ENCODE measurements at regions not wholly inside any gene's neighbourhood (a gene's known extent, or its start where the extent isn't known, plus 50 kb on each side); places are given as distances from the start of the nearest gene placed in this dataset.

DNA sequence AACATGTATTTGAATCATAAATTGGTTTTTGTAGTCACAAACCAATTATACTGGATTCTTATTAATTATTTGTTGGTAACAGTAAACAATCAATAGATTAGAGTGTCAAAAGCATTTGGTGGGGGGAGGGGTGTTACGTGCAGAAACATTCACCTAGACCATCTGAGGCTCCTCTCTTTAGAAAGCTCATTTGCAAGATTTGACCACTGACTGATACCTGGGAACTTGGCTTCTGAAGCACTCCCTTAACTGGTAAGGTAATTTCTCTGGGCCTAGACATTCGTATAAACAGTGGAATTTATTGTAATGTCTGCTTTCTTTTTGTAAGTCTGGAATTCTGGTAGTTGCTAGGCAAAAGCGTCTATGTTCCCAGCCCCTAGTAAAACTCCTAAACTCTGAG is 243.8 kb upstream of the GBE1 start:
- H3K9me3 ChIP-seq (ENCODE audit: control insufficient read depth in 2 of 3, insufficient read depth in 1 of 3, low read length in 3 of 3): no peaks in the 10 kb centered on the region
- H3K4me1 ChIP-seq (ENCODE audit: control insufficient read depth in 2 of 3, insufficient read depth in 2 of 3, low read depth in 1 of 3, low read length in 3 of 3): no peaks in the 10 kb centered on the region
- intact Hi-C loops (cut with DNase I): no loop called here
- DNase-seq: no peak
- no peak overlapping the region for H3K4me3 ChIP-seq (ENCODE audit: low read length in 3 of 3)
- H3K9ac ChIP-seq (ENCODE audit: low read length in 3 of 3): no peak overlapping the region
- H3K27me3 ChIP-seq (ENCODE audit: control insufficient read depth, insufficient read depth, low read length): no peaks in the 10 kb centered on the region
- TF ChIP-seq CTCF (IDR thresholded peaks at IDR 0.05; ENCODE audit: borderline replicate concordance, extremely low read depth, insufficient read depth): no peak
- no peak for FAIRE-seq
- no peaks in the 10 kb centered on the region for H3K36me3 ChIP-seq (ENCODE audit: control insufficient read depth in 2 of 3, insufficient read depth in 3 of 3, low read length in 3 of 3)
- no peak overlapping the region for H3K27ac ChIP-seq (ENCODE audit: low read depth in 2 of 2, low read length in 2 of 2)

- Histone ChIP-seq H3K27ac (ENCODE audit: low read depth in 2 of 2, low read length in 2 of 2) (no peak overlapping the region), H3K9me3 (ENCODE audit: control insufficient read depth in 2 of 3, insufficient read depth in 1 of 3, low read length in 3 of 3) (no peaks in the 10 kb centered on the region), H3K4me3 (ENCODE audit: low read length in 3 of 3) (no peak overlapping the region), H3K9ac (ENCODE audit: low read length in 3 of 3) (no peak overlapping the region), H3K36me3 (ENCODE audit: control insufficient read depth in 2 of 3, insufficient read depth in 3 of 3, low read length in 3 of 3) (no peaks in the 10 kb centered on the region), H3K27me3 (ENCODE audit: control insufficient read depth, insufficient read depth, low read length) (no peaks in the 10 kb centered on the region), H3K4me1 (ENCODE audit: control insufficient read depth in 2 of 3, insufficient read depth in 2 of 3, low read depth in 1 of 3, low read length in 3 of 3) (no peaks in the 10 kb centered on the region)
- FAIRE-seq: no peak
- TF ChIP-seq CTCF (IDR thresholded peaks at IDR 0.05; ENCODE audit: borderline replicate concordance, extremely low read depth, insufficient read depth): no peak
- DNase-seq: no peak
- intact Hi-C loops (cut with DNase I): no loop called here
Measured at GRCh38 chr3:82004266-82004665, 242.8 kb upstream of the GBE1 start.

DNA sequence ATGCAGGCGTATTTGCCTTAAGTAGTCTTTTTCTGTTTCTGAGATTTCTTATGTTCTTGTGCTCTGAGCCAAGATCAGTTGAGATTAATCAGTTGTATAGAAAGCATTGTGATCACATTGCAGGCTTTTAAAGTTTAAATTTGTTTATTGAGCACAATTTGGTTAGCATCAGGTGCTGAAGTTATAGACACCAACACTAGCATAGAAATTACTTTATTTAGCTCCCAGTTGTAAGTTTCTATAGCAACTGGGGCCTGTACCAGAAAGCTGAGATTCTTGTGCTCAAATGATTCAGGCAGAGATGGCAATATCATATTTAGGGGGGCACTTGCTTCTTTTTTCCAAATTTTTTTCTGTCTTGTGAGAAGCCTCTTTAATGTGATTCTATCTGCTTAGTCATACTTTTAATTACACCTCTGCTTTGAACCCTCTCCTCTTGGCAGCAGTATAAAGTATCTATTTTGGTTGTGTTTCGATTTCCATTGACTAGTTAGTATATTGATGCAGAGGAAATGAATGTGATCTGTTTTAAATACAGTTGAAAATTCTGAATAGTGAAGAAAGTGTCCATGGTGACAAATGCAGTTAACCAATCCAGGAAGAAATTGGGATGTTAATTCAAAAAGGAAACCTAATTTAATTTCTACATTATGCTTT is 241.7 kb upstream of the GBE1 start:
- H3K9me3 ChIP-seq (ENCODE audit: control insufficient read depth in 2 of 3, insufficient read depth in 1 of 3, low read length in 3 of 3): no peaks in the 10 kb centered on the region
- intact Hi-C loops (cut with DNase I): no loop called here
- H3K27me3 ChIP-seq (ENCODE audit: control insufficient read depth, insufficient read depth, low read length): no peaks in the 10 kb centered on the region

More for the DNA sequence above, 241.7 kb upstream of the GBE1 start:
- Histone ChIP-seq H3K36me3 (ENCODE audit: control insufficient read depth in 2 of 3, insufficient read depth in 3 of 3, low read length in 3 of 3) (no peaks in the 10 kb centered on the region), H3K4me1 (ENCODE audit: control insufficient read depth in 2 of 3, insufficient read depth in 2 of 3, low read depth in 1 of 3, low read length in 3 of 3) (no peaks in the 10 kb centered on the region), H3K9ac (ENCODE audit: low read length in 3 of 3) (no peak overlapping the region), H3K4me3 (ENCODE audit: low read length in 3 of 3) (no peak overlapping the region), H3K27ac (ENCODE audit: low read depth in 2 of 2, low read length in 2 of 2) (no peak overlapping the region)
- TF ChIP-seq CTCF (IDR thresholded peaks at IDR 0.05; ENCODE audit: borderline replicate concordance, extremely low read depth, insufficient read depth): no peak
- FAIRE-seq (no peak), DNase-seq (no peak)
